GM21381 (cell line): ENCODE measurements at regions not wholly inside any gene's neighbourhood (a gene's known extent, or its start where the extent isn't known, plus 50 kb on each side); places are given as distances from the start of the nearest gene placed in this dataset.
"Not testable (repeated sequence)": the region's sequence is repeated elsewhere in the genome, so short reads cannot be mapped to it uniquely, and the experiment has no call there.

Source experiments
- ATAC-seq: cut with Tn5 transposase; IDR thresholded peaks from one replicate; pipeline ENCODE4 v1.9.1; 2021; ENCODE audit warnings: mild to moderate bottlenecking, moderate library complexity; ENCODE audit not compliant: unreplicated experiment

DNA sequence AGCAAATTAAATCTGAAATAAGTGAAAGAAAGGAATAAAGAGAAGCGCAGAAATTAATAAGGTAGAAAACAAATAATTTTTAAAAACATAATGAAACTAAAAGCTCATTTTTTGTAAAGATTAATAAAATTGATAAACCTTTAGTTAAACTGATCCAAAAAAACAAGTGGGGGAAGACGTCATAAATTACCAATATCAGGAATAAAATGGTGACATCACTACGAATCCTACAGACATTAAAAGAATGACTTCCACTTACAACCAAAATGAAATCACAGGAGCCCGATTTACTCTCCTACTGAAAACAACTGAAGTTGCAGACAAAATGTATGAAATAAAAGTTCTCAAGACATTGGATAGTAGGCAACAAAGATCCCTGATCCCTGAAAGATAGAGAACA, 68.1 kb upstream of the IFFO2 start:
- ATAC-seq: no peak

DNA sequence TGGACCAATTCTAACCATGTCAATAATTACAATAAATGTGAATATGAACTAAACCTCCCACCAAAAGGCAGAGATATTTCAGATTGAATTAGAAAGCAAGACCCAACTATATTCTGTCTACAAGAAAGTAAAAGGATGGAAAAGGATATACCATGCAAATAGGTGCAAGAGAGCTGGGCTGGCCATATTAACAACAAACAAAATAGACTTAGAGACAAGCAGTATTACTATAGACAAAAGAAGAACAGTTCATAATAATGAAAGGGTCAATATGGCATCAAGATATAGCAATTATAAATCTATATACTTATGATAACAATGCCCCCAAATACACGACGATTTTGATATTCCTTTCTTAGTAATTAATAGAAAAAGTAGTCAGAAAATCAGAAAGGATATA, 67.3 kb upstream of the IFFO2 start:
- no peak for ATAC-seq

DNA sequence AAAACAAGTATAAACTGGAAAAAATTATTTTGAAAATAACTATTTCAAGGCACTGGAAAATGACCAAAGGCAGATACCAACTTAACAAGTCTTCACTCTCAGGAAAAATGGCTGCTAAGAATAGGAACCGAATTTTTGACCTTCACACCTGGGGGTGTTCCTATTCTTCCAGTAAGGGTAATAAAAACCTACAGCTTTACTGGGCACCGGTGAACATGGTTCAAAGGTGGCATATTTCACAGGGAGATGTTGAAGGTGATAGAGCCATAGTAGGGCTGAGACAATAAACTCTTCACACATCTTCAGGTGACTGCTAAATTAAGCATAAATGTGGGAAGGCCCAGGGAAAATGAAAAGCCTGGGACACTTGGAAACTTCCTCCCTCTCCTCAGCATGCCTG, 65.4 kb upstream of the IFFO2 start:
- ATAC-seq: no peak

DNA sequence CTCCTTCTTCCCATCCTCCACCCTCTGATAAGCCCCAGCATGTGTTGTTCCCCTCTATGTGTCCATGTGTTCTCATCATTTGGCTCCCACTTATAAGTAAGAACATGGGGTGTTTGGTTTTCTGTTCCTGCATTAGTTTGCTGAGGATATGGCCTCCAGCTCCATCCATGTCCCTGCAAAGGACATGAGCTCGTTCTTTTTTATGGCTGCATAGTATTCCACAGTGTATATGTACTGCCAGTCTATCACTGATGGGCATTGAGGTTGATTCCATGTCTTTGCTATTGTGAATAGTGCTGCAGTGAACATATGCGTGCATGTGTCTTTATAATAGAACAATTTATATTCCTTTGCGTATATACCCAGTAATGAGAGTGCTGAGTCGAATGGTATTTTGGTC, 62.8 kb upstream of the IFFO2 start:
- ATAC-seq: not testable (repeated sequence)

DNA sequence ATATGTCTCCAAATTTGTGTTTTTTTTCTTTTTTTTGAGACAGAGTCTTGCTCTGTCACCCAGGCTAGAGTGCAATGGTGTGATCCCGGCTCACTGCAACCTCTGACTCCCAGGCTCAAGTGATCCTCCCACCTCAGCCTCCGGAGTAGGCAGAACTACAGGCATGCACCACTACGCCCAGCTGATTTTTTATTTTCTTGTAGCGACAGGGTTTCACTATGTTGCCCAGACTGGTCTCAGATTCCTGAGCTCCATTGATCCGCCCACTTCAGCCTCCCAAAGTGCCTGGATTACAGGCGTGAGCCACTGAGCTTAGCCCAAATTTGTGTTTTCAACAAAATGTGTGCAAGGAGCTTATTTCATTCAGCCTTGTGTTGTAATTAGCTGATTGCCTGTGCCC, 59.0 kb upstream of the IFFO2 start:
- ATAC-seq: no peak

DNA sequence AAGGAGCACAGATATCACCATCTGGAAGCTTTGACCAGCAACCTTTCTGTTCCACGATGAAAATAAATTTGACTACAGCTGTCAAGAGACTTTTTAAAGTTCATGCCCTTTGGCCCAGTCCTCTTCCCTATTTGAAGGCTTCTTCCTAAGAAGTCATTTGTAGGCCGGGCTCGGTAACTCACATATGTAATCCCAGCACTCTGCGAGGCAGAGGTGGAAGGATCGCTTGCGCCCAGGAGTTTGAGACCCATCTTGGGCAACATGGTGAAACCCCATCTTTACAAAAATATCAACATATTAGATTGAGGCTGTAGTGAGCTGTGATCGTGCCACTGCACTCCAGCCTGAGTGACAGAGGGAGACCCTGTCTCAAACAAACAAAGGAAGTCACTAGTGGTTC, 58.3 kb upstream of the IFFO2 start:
- no peak for ATAC-seq

DNA sequence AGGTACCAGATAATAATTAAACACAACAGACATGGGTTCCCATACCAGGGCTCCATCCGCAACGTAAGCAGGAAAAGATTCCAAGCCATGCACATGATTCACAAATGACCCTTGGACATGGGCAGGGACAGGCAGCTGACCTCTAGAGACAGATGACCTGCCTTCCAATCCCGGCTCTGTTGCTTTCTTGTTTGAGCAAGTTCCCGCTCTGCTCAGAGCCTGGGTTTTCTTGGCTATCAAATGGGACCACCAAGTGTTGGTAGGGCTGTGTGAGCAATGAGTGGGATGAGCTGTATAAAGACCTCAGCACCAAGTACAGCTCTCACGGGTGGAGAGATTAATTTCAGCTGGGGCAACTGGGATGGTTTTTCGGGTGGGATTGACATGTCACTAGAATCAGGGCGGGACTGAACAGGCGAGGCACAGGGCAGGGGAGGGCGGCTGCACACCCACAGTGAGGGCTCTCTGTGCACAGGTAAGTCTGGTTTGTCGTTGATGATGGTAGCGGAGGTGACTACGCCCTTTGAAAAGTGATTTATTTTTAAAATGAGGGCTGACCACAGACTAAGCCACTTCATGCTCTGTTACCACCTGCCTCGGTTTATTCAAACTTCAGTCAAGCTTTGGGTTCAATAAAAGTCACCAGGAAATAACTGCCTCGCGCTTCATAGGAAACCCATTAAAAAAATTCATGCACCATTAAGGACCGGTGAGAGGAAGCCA, 57.5 kb upstream of the IFFO2 start:
- no peak for ATAC-seq

DNA sequence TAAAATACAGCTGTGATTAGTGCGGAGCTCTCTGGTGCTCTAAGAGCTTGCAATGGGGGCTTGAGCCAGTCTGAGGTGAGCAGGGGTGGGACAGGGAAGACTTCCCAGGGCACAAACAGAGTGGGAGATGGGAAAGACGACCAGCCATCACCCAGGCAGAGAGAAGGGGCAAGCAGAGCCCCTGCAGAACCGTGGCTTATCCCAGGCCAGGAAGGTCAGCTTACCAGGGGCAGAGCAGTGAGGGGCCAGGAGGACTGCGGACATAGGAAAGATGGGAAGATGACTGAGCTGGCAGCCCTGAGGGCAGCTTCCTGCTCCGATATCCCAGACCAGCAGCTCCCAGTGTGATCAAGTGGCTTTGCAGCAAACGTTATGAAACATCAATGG, 55.4 kb upstream of the IFFO2 start:
- no peak for ATAC-seq

DNA sequence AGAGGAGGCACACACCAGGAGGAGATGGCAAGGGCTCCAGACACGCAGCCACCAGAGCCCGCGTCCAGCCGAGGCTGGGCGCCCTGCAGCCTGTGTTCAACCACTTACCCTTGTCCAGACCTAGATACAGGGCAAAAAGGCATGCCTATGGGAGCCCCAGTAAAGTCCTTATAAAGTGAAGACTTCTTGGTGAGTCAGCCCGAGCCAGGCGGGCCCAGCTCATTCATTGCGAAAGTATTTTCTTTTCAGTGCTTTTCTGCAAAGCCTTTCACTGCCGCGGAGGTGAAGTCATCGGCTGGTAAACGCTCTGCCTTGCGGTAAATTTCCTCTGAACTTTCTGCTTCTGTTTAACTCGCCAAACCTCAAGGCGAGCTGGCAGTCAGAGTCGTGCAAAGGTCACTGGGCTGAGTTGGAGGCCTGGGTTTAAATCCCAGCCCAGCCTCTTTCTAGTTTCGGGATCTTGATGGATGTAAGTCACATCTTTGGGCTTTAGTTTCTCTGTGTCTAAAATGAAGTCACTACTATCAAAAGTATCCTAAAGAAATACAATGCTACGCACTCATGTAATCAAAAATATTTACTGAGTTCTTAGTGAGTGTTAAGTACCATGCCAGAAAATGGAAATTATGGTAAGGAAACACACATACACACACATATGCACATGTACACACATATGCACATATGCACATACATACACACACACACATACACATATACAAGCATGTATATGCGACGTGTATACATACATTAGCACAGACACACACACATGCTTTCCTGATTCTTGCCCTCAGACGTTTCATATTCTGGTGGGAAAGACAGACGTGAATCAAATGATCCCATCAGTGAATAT, 54.7 kb upstream of the IFFO2 start:
- ATAC-seq: peak; percentile 58

DNA sequence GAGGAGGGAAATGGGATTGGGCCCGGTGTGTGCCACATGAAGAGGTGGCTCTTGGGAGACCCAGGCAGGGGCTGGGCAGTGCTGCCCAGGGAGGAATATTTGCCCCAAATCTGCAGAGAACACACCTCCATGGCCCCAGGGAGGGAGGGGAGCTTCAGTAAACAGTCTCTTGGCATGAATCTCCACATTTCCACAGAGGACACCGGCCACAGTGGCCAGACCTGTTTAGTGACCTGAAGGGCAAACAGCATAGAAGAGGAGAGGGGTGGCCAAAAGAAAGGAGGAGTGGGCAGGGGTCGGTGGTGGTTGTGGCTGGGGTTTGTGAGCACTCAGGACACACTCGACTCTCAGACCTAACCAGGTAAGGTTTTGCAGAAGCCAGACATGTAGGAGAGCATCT, 54.0 kb upstream of the IFFO2 start:
- ATAC-seq: no peak

DNA sequence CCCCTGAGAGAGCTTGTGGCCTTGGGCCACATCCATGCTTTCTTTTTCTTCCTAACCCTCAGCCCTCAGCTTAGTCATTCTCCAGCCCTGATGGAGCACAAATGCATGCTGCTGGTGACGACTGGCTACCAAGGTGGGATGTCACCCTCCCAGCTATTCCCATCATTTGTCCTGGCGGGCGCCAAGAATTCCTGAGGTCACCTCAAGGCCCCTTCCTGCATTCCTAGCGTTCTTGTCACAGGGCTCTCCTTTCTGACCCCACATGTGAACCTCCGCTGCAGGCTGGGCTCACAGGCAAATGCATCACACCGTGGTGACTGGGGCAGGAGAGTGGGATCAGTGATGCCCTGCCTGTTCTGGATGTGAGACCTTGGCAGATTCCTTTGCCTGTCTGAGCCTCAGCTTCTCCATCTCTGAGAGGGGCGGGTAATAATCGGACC, 53.4 kb upstream of the IFFO2 start:
- ATAC-seq: no peak

DNA sequence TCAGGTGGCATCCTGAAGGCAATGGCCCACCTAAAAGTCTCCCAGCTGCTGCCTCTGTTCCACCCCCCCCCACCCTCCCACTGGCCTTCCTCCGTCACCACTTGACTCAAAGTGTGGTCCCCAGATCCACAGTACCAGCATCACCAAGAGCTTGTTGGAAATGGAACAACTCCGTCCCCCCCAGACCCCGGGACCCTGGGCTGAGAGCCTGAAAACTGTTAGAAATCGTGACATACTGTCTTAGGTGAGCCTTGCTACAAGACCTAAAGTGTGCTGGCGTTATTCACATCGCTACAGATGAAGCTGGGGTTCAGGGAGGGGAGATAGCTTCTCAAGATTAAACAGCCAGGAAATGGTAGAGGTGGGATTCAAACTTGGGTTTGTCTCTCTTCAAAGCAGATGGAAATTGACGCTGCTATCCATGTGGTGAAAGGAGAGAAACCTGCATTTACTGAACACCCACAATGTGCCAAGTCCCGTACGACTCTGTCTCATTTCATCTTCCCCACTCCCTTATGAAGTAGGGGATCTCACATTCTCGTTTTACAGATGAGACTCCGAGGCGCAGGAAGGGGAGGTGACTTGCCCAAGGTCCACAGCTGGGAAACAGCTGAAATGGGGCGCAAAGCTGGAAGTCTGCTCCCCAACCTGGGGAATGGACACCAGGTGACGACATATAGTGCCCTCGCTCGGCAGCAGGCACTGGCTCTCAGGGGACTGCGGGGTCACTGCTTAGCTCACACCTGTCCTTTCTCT, 52.8 kb upstream of the IFFO2 start:
- ATAC-seq: no peak

DNA sequence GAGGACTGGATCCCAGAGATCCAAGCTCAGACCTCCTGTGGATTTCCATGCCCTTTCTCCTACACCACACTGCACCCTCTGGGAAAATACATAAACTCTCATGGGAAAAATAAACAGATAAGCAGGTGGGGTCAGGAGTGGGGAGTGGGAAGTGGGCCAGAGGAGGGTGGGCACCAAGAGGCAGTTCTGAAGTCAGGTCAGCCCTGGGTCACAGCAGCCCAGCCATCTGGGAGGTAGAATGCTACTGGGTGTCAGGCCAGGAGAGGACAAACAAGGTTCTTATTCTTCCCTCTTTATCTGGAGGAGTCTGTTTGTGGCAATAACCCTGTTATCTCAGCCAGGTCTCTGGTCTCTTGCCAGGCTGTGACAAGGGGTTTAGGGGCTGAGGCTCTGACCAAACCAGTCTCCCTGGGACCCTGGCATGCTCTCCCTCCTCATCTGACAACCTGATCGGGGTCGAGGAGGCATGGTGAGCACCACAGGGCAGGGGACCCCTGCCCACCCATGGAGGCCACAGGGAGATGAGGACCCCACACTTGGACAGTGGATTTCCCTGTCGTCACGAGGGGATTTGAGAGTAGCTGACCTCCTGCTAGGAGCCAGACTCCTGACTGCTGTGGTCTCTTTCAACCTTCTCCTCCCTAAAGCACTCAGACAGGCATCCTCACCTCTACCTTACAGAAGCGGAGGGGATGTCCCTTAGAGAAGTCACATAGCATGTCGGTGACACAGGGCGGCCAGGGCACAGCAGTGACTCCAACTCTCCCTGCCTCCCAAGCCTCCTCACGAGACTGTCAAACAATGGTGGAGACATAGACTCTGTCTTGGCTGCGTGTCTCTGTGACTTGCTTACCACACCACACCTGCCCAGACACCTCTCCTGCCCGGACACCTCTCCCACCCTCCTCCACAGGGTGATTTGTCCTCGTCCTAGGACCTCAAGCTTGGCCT, 51.3 kb upstream of the IFFO2 start:
- no peak for ATAC-seq

DNA sequence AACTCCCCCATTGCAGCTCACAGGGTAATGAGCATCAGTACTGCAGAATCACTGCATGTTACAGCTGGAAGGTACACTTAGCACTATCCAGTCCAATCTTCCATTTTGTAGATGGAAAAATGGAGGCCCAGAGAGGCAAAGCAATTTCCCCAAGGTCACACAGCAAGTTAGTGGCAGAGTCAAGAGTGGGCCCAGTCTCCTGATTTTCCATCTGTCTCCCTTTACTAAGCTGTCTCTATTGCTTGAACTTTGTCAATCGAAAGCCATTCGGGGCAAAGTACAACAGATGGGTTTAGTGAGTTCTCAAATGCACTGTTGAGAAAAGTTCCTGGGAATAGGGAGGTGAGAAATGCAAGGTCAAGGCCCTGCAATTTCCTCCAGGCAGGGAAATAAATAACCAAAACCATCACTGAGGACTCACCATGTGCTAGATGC, 50.4 kb upstream of the IFFO2 start:
- ATAC-seq: no peak
